Astrocyte (in vitro differentiated cells and primary cell): ENCODE measurements at regions not wholly inside any gene's neighbourhood (a gene's known extent, or its start where the extent isn't known, plus 50 kb on each side); places are given as distances from the start of the nearest gene placed in this dataset.

Source experiments
- DNase-seq: peaks from one replicate; pipeline ENCODE4 v3.0.0-alpha.2; 2010; ENCODE audit warnings: low read depth
- FAIRE-seq: peaks from 2 replicates; lab custom pipeline; 2011; peaks lifted over from hg19 to GRCh38; lab: Jason Lieb, UNC
- H2AFZ ChIP-seq: 2 replicates; pipeline ENCODE4 v1.6.0; 2012; ENCODE audit warnings: low read depth, low read length, inconsistent platforms
- H3K27ac ChIP-seq: 2 replicates; pipeline ENCODE4 v1.5.1; 2011; ENCODE audit warnings: low read depth, low read length, inconsistent platforms
- H3K27me3 ChIP-seq: 2 replicates; pipeline ENCODE4 v1.6.0; 2011; ENCODE audit warnings: low read length, inconsistent platforms; ENCODE audit not compliant: insufficient read depth
- H3K36me3 ChIP-seq: 2 replicates; pipeline ENCODE4 v1.5.1; 2011; ENCODE audit warnings: low read length, inconsistent platforms; ENCODE audit not compliant: insufficient read depth
- H3K4me1 ChIP-seq: 2 replicates; pipeline ENCODE4 v1.5.1; 2011; ENCODE audit warnings: low read length, inconsistent platforms; ENCODE audit not compliant: insufficient read depth
- H3K4me2 ChIP-seq: 2 replicates; pipeline ENCODE4 v1.6.0; 2012; ENCODE audit warnings: low read length, inconsistent platforms
- H3K4me3 ChIP-seq: 2 replicates; pipeline ENCODE4 v1.5.1; 2011; ENCODE audit warnings: low read depth, mild to moderate bottlenecking, low read length, inconsistent platforms; ENCODE audit not compliant: insufficient read depth
- H3K79me2 ChIP-seq: 2 replicates; pipeline ENCODE4 v1.6.0; 2012; ENCODE audit warnings: mild to moderate bottlenecking, low read length, inconsistent platforms; ENCODE audit not compliant: insufficient read depth
- H3K9ac ChIP-seq: 2 replicates; pipeline ENCODE4 v1.6.0; 2012; ENCODE audit warnings: mild to moderate bottlenecking, low read length, inconsistent platforms
- H3K9me3 ChIP-seq: 2 replicates; pipeline ENCODE4 v1.5.1; 2012; ENCODE audit warnings: low read depth, mild to moderate bottlenecking, low read length, inconsistent platforms; ENCODE audit not compliant: insufficient read depth
- H4K20me1 ChIP-seq: 2 replicates; pipeline ENCODE4 v1.6.0; 2012; ENCODE audit warnings: low read length, inconsistent platforms; ENCODE audit not compliant: insufficient read depth
- H3K27ac Mint-ChIP-seq: one replicate; pipeline ENCODE4 v1.8.0; 2021; ENCODE audit warnings: mild to moderate bottlenecking, mixed read lengths; ENCODE audit not compliant: unreplicated experiment
- H3K27me3 Mint-ChIP-seq: one replicate; pipeline ENCODE4 v1.8.0; 2021; ENCODE audit warnings: low read depth, mixed read lengths; ENCODE audit not compliant: unreplicated experiment
- H3K36me3 Mint-ChIP-seq: one replicate; pipeline ENCODE4 v1.8.0; 2021; ENCODE audit warnings: low read depth, mixed read lengths; ENCODE audit not compliant: unreplicated experiment
- H3K4me1 Mint-ChIP-seq: one replicate; pipeline ENCODE4 v1.8.0; 2021; ENCODE audit warnings: low read depth, mixed read lengths; ENCODE audit not compliant: unreplicated experiment
- H3K4me3 Mint-ChIP-seq: one replicate; pipeline ENCODE4 v1.8.0; 2021; ENCODE audit warnings: mild to moderate bottlenecking, moderate library complexity, mixed read lengths; ENCODE audit not compliant: unreplicated experiment
- H3K9me3 Mint-ChIP-seq: one replicate; pipeline ENCODE4 v1.8.0; 2021; ENCODE audit warnings: mild to moderate bottlenecking, mixed read lengths; ENCODE audit not compliant: unreplicated experiment
- CTCF ChIP-seq: IDR thresholded peaks from 2 replicates; pipeline ENCODE4 v1.5.1; 2011; ENCODE audit warnings: low read depth, mild to moderate bottlenecking, inconsistent platforms, low read length, moderate library complexity; ENCODE audit not compliant: insufficient read depth
- EZH2 ChIP-seq: IDR thresholded peaks from 2 replicates; pipeline ENCODE4 v1.6.1; 2012; ENCODE audit warnings: mild to moderate bottlenecking, low read length, inconsistent platforms; ENCODE audit not compliant: insufficient read depth

- H4K20me1 ChIP-seq: no peaks in the 10 kb centered on the region
- no peak overlapping the region for H3K27ac ChIP-seq
- H3K4me3 Mint-ChIP-seq: no peak overlapping the region
- no peaks in the 10 kb centered on the region for H3K9me3 Mint-ChIP-seq
- no peak overlapping the region for H3K4me2 ChIP-seq
- no peaks in the 10 kb centered on the region for H3K27me3 ChIP-seq
- no peak for FAIRE-seq
- H3K36me3 ChIP-seq: no peaks in the 10 kb centered on the region
- no peak overlapping the region for H2AFZ ChIP-seq
- H3K36me3 Mint-ChIP-seq: no peaks in the 10 kb centered on the region
- H3K9ac ChIP-seq: no peak overlapping the region
- no peaks in the 10 kb centered on the region for H3K9me3 ChIP-seq
- no peak overlapping the region for H3K27ac Mint-ChIP-seq
- no peaks in the 10 kb centered on the region for H3K27me3 Mint-ChIP-seq
- no peak for DNase-seq
- H3K4me1 ChIP-seq: peaks cover 14% of the 10 kb centered on the region
- H3K79me2 ChIP-seq: no peaks in the 10 kb centered on the region
- no peaks in the 10 kb centered on the region for H3K4me1 Mint-ChIP-seq
- H3K4me3 ChIP-seq: no peak overlapping the region
- TF ChIP-seq CTCF: no peak
- TF ChIP-seq EZH2: no peak
These were observed 118.7 kb downstream of the LYPLAL1 start for GRCh38 chr1:219292341-219292740.

GRCh38 chr1:219289171-219289570 lies 115.5 kb downstream of the LYPLAL1 start:
- Histone ChIP-seq H3K9me3 (no peaks in the 10 kb centered on the region), H3K9ac (no peak overlapping the region), H3K79me2 (no peaks in the 10 kb centered on the region), H3K4me1 (no peaks in the 10 kb centered on the region), H3K36me3 (no peaks in the 10 kb centered on the region), H4K20me1 (no peaks in the 10 kb centered on the region), H3K4me2 (no peak overlapping the region), H3K4me3 (no peak overlapping the region), H2AFZ (no peak overlapping the region), H3K27me3 (no peaks in the 10 kb centered on the region), H3K27ac (no peak overlapping the region)
- H3K4me1 Mint-ChIP-seq: no peaks in the 10 kb centered on the region
- no peak overlapping the region for H3K27ac Mint-ChIP-seq
- H3K27me3 Mint-ChIP-seq: no peaks in the 10 kb centered on the region
- no peak for DNase-seq
- H3K9me3 Mint-ChIP-seq: no peaks in the 10 kb centered on the region
- H3K4me3 Mint-ChIP-seq: no peak overlapping the region
- TF ChIP-seq CTCF (no peak), EZH2 (no peak)
- no peaks in the 10 kb centered on the region for H3K36me3 Mint-ChIP-seq
- no peak for FAIRE-seq

- FAIRE-seq: no peak
These were observed 109.9 kb downstream of the LYPLAL1 start for GRCh38 chr1:219283541-219283940.

More at GRCh38 chr1:219283541-219283940, 109.9 kb downstream of the LYPLAL1 start:
- TF ChIP-seq CTCF (no peak), EZH2 (no peak)
- no peaks in the 10 kb centered on the region for H3K4me1 Mint-ChIP-seq
- Histone ChIP-seq H3K4me2 (no peak overlapping the region), H3K27ac (no peak overlapping the region), H3K79me2 (no peaks in the 10 kb centered on the region), H2AFZ (no peak overlapping the region), H3K9me3 (no peaks in the 10 kb centered on the region), H3K9ac (no peak overlapping the region), H3K4me3 (no peak overlapping the region), H3K27me3 (no peaks in the 10 kb centered on the region), H3K4me1 (peaks cover 12% of the 10 kb centered on the region), H4K20me1 (no peaks in the 10 kb centered on the region), H3K36me3 (no peaks in the 10 kb centered on the region)
- no peaks in the 10 kb centered on the region for H3K27me3 Mint-ChIP-seq
- no peak overlapping the region for H3K4me3 Mint-ChIP-seq
- H3K36me3 Mint-ChIP-seq: no peaks in the 10 kb centered on the region
- no peak for DNase-seq
- H3K9me3 Mint-ChIP-seq: no peaks in the 10 kb centered on the region
- H3K27ac Mint-ChIP-seq: no peak overlapping the region
